WTC11 (cell line): ENCODE measurements at regions not wholly inside any gene's neighbourhood (a gene's known extent, or its start where the extent isn't known, plus 50 kb on each side); places are given as distances from the start of the nearest gene placed in this dataset.

Experiments
- ATAC-seq: fragments of 200-7000 bp; cut with Tn5 transposase; 2 replicates; pipeline ENCODE4 v1.10.0; 2021; ENCODE audit warnings: mild to moderate bottlenecking, moderate library complexity
- CTCF ChIA-PET: fragments of 300-600 bp; sonication (Branson Sonifier 250); formaldehyde crosslinking; loops from one replicate; lab custom pipeline; 2021; ENCODE audit warnings: antibody characterized with exemption; lab: Charles Lee
- POLR2A ChIA-PET: fragments of 350-600 bp; sonication (Branson Sonifier 250); formaldehyde crosslinking; loops from one replicate; lab custom pipeline; 2021; ENCODE audit warnings: antibody characterized with exemption; lab: Charles Lee
- DNase-seq: peaks from one replicate; pipeline ENCODE4 v3.0.0; 2021; ENCODE audit warnings: low spot score
- H3K27ac Mint-ChIP-seq: 2 replicates; pipeline ENCODE4 v1.8.0; 2021; ENCODE audit warnings: mixed read lengths
- H3K27me3 Mint-ChIP-seq: 2 replicates; pipeline ENCODE4 v1.8.0; 2021; ENCODE audit warnings: low read depth, mild to moderate bottlenecking, moderate library complexity, mixed read lengths
- H3K36me3 Mint-ChIP-seq: 2 replicates; pipeline ENCODE4 v1.8.0; 2021; ENCODE audit warnings: mixed read lengths
- H3K4me1 Mint-ChIP-seq: 2 replicates; pipeline ENCODE4 v1.8.0; 2022; ENCODE audit warnings: mixed read lengths
- H3K4me3 Mint-ChIP-seq: 2 replicates; pipeline ENCODE4 v1.8.0; 2021; ENCODE audit warnings: mild to moderate bottlenecking, moderate library complexity, mixed read lengths
- H3K9me3 Mint-ChIP-seq: 2 replicates; pipeline ENCODE4 v1.8.0; 2021; ENCODE audit warnings: mixed read lengths
- ATF2 ChIP-seq: sonication (generic); formaldehyde crosslinking; IDR thresholded peaks from 2 replicates; pipeline ENCODE4 v1.8.1; 2022; ENCODE audit warnings: low read depth, missing genetic modification reagents, borderline replicate concordance
- ATF6 ChIP-seq: sonication (generic); formaldehyde crosslinking; IDR thresholded peaks from 2 replicates; pipeline ENCODE4 v1.8.1; 2023; ENCODE audit warnings: mild to moderate bottlenecking, missing genetic modification reagents
- CDX4 ChIP-seq: fragments of 250-450 bp; sonication (Bioruptor Pico); IDR thresholded peaks from 2 replicates; pipeline ENCODE4 v1.9.0; 2021; ENCODE audit warnings: moderate library complexity, mild to moderate bottlenecking, inconsistent platforms, borderline replicate concordance
- ELF4 ChIP-seq: sonication (generic); formaldehyde crosslinking; IDR thresholded peaks from 2 replicates; pipeline ENCODE4 v1.8.1; 2022; ENCODE audit warnings: low read depth, mild to moderate bottlenecking, moderate library complexity, missing genetic modification reagents
- EMX1 ChIP-seq: fragments of 250-450 bp; sonication (Bioruptor Pico); IDR thresholded peaks from 2 replicates; pipeline ENCODE4 v1.8.0; 2021; ENCODE audit warnings: mild to moderate bottlenecking
- FOXP1 ChIP-seq: sonication (generic); formaldehyde crosslinking; IDR thresholded peaks from 2 replicates; pipeline ENCODE4 v1.8.0; 2022; ENCODE audit warnings: missing genetic modification reagents, mild to moderate bottlenecking, moderate library complexity, borderline replicate concordance
- GRHL2 ChIP-seq: fragments of 250-450 bp; sonication (Bioruptor Pico); IDR thresholded peaks from 2 replicates; pipeline ENCODE4 v1.8.0; 2022; ENCODE audit warnings: mild to moderate bottlenecking, moderate library complexity; ENCODE audit not compliant: insufficient replicate concordance, severe bottlenecking
- HMGXB4 ChIP-seq: sonication (generic); formaldehyde crosslinking; IDR thresholded peaks from 2 replicates; pipeline ENCODE4 v1.8.1; 2023; ENCODE audit warnings: mild to moderate bottlenecking, moderate library complexity, missing genetic modification reagents
- IRF2 ChIP-seq: sonication (generic); formaldehyde crosslinking; IDR thresholded peaks from 2 replicates; pipeline ENCODE4 v1.8.0; 2022; ENCODE audit warnings: low read depth, missing genetic modification reagents, borderline replicate concordance
- MAX ChIP-seq: sonication (generic); formaldehyde crosslinking; IDR thresholded peaks from 2 replicates; pipeline ENCODE4 v1.8.0; 2022; ENCODE audit warnings: mild to moderate bottlenecking, missing genetic modification reagents
- MLX ChIP-seq: sonication (generic); formaldehyde crosslinking; IDR thresholded peaks from 2 replicates; pipeline ENCODE4 v1.8.1; 2023; ENCODE audit warnings: mild to moderate bottlenecking, missing genetic modification reagents, moderate library complexity
- NFATC4 ChIP-seq: fragments of 250-450 bp; sonication (Bioruptor Pico); IDR thresholded peaks from 2 replicates; pipeline ENCODE4 v1.9.0; 2021; ENCODE audit warnings: mild to moderate bottlenecking
- NR2C2 ChIP-seq: sonication (generic); formaldehyde crosslinking; IDR thresholded peaks from 2 replicates; pipeline ENCODE4 v1.8.0; 2022; ENCODE audit warnings: mild to moderate bottlenecking, missing genetic modification reagents
- RELA ChIP-seq: sonication (generic); formaldehyde crosslinking; IDR thresholded peaks from 2 replicates; pipeline ENCODE4 v1.8.1; 2022; ENCODE audit warnings: missing genetic modification reagents, mild to moderate bottlenecking, borderline replicate concordance
- SMAD4 ChIP-seq: sonication (generic); formaldehyde crosslinking; IDR thresholded peaks from 2 replicates; pipeline ENCODE4 v1.8.0; 2022; ENCODE audit warnings: mild to moderate bottlenecking, missing genetic modification reagents
- SP1 ChIP-seq: sonication (generic); formaldehyde crosslinking; conservative IDR thresholded peaks from 2 replicates; pipeline ENCODE4 v1.8.1; 2022; ENCODE audit warnings: missing genetic modification reagents
- TP53 ChIP-seq: sonication (generic); formaldehyde crosslinking; IDR thresholded peaks from 2 replicates; pipeline ENCODE4 v1.8.1; 2023; ENCODE audit warnings: mild to moderate bottlenecking, missing genetic modification reagents
- USF2 ChIP-seq: sonication (generic); formaldehyde crosslinking; IDR thresholded peaks from 2 replicates; pipeline ENCODE4 v1.8.1; 2023; ENCODE audit warnings: mild to moderate bottlenecking, missing genetic modification reagents, moderate library complexity
- ZMAT4 ChIP-seq: fragments of 250-450 bp; sonication (Bioruptor Pico); IDR thresholded peaks from 2 replicates; pipeline ENCODE4 v1.9.0; 2021; ENCODE audit warnings: mild to moderate bottlenecking
- ZNF263 ChIP-seq: sonication (generic); formaldehyde crosslinking; IDR thresholded peaks from 2 replicates; pipeline ENCODE4 v1.8.1; 2022; ENCODE audit warnings: low read depth, mild to moderate bottlenecking, moderate library complexity, missing genetic modification reagents
- ZSCAN18 ChIP-seq: fragments of 250-450 bp; sonication (Bioruptor Pico); IDR thresholded peaks from 2 replicates; pipeline ENCODE4 v2.1.2; 2022; ENCODE audit warnings: mild to moderate bottlenecking, moderate library complexity
- TF ChIP-seq, protein P1 (sequence below): sonication (generic); formaldehyde crosslinking; IDR thresholded peaks from 2 replicates; pipeline ENCODE4 v1.8.0; 2022; ENCODE audit warnings: mild to moderate bottlenecking, missing genetic modification reagents
- TF ChIP-seq, protein P2 (sequence below): sonication (generic); formaldehyde crosslinking; IDR thresholded peaks from 2 replicates; pipeline ENCODE4 v1.8.0; 2023; ENCODE audit warnings: missing genetic modification reagents

DNA sequence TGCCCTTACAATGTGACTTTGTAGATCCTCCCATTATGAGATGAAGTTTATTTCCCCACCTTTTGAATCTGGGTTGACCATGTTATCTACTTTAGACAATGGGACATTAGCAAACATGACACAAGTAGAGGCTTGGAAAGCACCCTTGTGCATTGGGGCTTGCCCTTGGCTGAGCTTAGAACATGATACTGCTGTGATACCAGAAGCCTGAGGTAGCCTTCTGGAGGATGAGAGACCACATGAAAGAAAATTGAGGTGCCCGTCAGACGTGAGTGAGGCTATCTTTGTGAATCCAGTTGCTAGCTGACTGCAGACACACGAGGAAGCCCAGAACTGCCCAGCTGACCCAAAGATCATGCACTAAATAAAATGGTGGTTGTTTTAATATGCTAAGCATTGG lies 341.2 kb downstream of the CYP26B1 start:
- Mint-ChIP-seq H3K9me3 (no peaks in the 10 kb centered on the region), H3K36me3 (no peaks in the 10 kb centered on the region), H3K4me1 (no peaks in the 10 kb centered on the region), H3K27ac (no peak overlapping the region), H3K27me3 (peaks cover 3% of the 10 kb centered on the region), H3K4me3 (no peak overlapping the region)
- ATAC-seq (no peak), DNase-seq (no peak)
- ChIA-PET POLR2A (no interaction called here), CTCF (no interaction called here)
- no peak for TF ChIP-seq SP1 (CRISPR knock-in tag)
- TF ChIP-seq, protein P1, sequence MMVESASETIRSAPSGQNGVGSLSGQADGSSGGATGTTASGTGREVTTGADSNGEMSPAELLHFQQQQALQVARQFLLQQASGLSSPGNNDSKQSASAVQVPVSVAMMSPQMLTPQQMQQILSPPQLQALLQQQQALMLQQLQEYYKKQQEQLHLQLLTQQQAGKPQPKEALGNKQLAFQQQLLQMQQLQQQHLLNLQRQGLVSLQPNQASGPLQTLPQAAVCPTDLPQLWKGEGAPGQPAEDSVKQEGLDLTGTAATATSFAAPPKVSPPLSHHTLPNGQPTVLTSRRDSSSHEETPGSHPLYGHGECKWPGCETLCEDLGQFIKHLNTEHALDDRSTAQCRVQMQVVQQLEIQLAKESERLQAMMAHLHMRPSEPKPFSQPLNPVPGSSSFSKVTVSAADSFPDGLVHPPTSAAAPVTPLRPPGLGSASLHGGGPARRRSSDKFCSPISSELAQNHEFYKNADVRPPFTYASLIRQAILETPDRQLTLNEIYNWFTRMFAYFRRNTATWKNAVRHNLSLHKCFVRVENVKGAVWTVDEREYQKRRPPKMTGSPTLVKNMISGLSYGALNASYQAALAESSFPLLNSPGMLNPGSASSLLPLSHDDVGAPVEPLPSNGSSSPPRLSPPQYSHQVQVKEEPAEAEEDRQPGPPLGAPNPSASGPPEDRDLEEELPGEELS (CRISPR knock-in tag): no peak
- TF ChIP-seq ELF4 (CRISPR knock-in tag): no peak
- TF ChIP-seq ZNF263 (CRISPR knock-in tag): no peak
- TF ChIP-seq IRF2: no peak
- no peak for TF ChIP-seq NFATC4 (CRISPR knock-in tag)

DNA sequence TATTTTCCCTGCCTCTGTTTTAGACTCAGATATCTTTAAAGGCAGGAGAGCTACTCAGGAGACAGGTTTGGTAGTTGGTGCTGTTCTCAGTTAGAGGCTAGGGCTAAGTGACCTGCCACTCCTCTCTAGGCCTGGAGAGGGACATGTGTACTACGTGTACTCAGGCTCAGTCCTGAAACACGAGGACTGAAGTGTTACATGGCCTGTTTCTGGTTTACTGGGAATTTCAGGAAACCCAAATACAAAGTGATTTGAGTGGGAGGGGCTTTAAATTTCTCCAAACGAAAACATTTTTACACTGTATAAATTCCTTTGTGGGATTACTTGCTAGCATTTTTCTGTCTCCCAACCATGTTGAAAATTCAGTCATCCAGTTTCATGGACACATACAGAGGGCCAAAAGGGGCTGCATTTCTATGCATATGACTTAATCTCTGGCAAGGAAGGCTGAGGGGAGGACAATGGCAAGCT lies 343.3 kb downstream of the CYP26B1 start:
- no peaks in the 10 kb centered on the region for H3K36me3 Mint-ChIP-seq
- no peaks in the 10 kb centered on the region for H3K4me1 Mint-ChIP-seq
- H3K9me3 Mint-ChIP-seq: no peaks in the 10 kb centered on the region
- no peak for ATAC-seq
- peaks cover 3% of the 10 kb centered on the region; the same call in 1 of the 2 replicates for H3K27me3 Mint-ChIP-seq
- ChIA-PET CTCF (interaction anchor here (1.0 to 4.7 kb wide), 2 partner anchors 343 to 345 kb away, joined by 3 to 35 read pairs; no protein-coding TSS in a partner anchor), POLR2A (no interaction called here)
- DNase-seq: no peak
- no peak overlapping the region for H3K4me3 Mint-ChIP-seq
- no peak overlapping the region for H3K27ac Mint-ChIP-seq
- no peak for TF ChIP-seq ZMAT4 (CRISPR knock-in tag)
- no peak for TF ChIP-seq ATF2 (CRISPR knock-in tag)
- no peak for TF ChIP-seq MAX (CRISPR knock-in tag)
- TF ChIP-seq HMGXB4: no peak
- TF ChIP-seq TP53 (CRISPR knock-in tag): no peak
- no peak for TF ChIP-seq GRHL2
- TF ChIP-seq ATF6 (CRISPR knock-in tag): no peak
- no peak for TF ChIP-seq MLX (CRISPR knock-in tag)
- TF ChIP-seq RELA: no peak
- TF ChIP-seq SMAD4: no peak
- no peak for TF ChIP-seq NR2C2 (CRISPR knock-in tag)
- TF ChIP-seq CDX4 (CRISPR knock-in tag): no peak
- TF ChIP-seq, protein P2, sequence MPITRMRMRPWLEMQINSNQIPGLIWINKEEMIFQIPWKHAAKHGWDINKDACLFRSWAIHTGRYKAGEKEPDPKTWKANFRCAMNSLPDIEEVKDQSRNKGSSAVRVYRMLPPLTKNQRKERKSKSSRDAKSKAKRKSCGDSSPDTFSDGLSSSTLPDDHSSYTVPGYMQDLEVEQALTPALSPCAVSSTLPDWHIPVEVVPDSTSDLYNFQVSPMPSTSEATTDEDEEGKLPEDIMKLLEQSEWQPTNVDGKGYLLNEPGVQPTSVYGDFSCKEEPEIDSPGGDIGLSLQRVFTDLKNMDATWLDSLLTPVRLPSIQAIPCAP (CRISPR knock-in tag): no peak
- TF ChIP-seq USF2: no peak
- no peak for TF ChIP-seq EMX1
- TF ChIP-seq FOXP1 (CRISPR knock-in tag): no peak
- no peak for TF ChIP-seq ZSCAN18 (CRISPR knock-in tag)
- TF ChIP-seq, all 79 proteins: peak for 0
